Gastroesophageal sphincter (tissue), 4 donors: ENCODE measurements at regions not wholly inside any gene's neighbourhood (a gene's known extent, or its start where the extent isn't known, plus 50 kb on each side); places are given as distances from the start of the nearest gene placed in this dataset.

Experiments
- ATAC-seq: fragments of 150-250 bp; one replicate; pipeline ENCODE4 v1.9.1; 2016; ENCODE audit warnings: mild to moderate bottlenecking, moderate library complexity
- H3K27ac ChIP-seq, 4 donors: fragments of 200-600 bp; sonication (generic) in 3 of 4; 1 replicate in 3 of 4; 2 replicates in 1 of 4; pipeline ENCODE4 v1.5.1; 2016 to 2019
- H3K27me3 ChIP-seq: fragments of 200-600 bp; sonication (generic); one replicate; pipeline ENCODE4 v1.5.1; 2019
- H3K36me3 ChIP-seq, 2 donors: fragments of 200-600 bp; sonication (generic); one replicate each; pipeline ENCODE4 v1.5.1; 2019; ENCODE audit warnings: control low read depth in 1 of 2
- H3K4me1 ChIP-seq, 3 donors: fragments of 200-600 bp; sonication (generic); 1 replicate in 2 of 3; 2 replicates in 1 of 3; pipeline ENCODE4 v1.5.1; 2016 to 2019; ENCODE audit warnings: control low read depth in 2 of 3
- H3K4me3 ChIP-seq, 2 donors: fragments of 200-600 bp; sonication (generic); one replicate each; pipeline ENCODE4 v1.5.1; 2019; ENCODE audit warnings: mild to moderate bottlenecking in 1 of 2, moderate library complexity in 1 of 2
- H3K9me3 ChIP-seq, 3 donors: fragments of 200-600 bp; sonication (generic); one replicate each; pipeline ENCODE4 v1.5.1; 2017 to 2019; ENCODE audit warnings: control low read depth in 2 of 3
- EP300 ChIP-seq: sonication (generic); formaldehyde crosslinking; IDR thresholded peaks from one replicate; pipeline ENCODE4 v1.6.1; 2017; ENCODE audit warnings: antibody characterized with exemption, mild to moderate bottlenecking
- POLR2A ChIP-seq, 2 donors: fragments of 450-650 bp; IDR thresholded peaks; one replicate each; pipeline ENCODE4 v1.6.1; 2017; ENCODE audit warnings: antibody characterized with exemption in 2 of 2, mild to moderate bottlenecking in 2 of 2, moderate library complexity in 1 of 2
- POLR2AphosphoS5 ChIP-seq: sonication (generic); formaldehyde crosslinking; IDR thresholded peaks from one replicate; pipeline ENCODE4 v1.6.1; 2017; ENCODE audit warnings: antibody characterized with exemption
- WGBS, 2 donors: methylation state at CpG; one replicate each; pipeline ENCODE4 v1.1.5; 2018; ENCODE audit warnings: low coverage in 1 of 2; 5-methylcytosine and 5-hydroxymethylcytosine counted together
- TF ChIP-seq, protein P1 (sequence below), 4 experiments: fragments of 200-600 bp in 2 of 4; fragments of 450-650 bp in 2 of 4; sonication (generic) in 1 of 4; IDR thresholded peaks; one replicate each; pipeline ENCODE4 v1.5.1; 2017 to 2019; ENCODE audit warnings: antibody characterized with exemption in 4 of 4, mild to moderate bottlenecking in 2 of 4, moderate library complexity in 2 of 4

DNA sequence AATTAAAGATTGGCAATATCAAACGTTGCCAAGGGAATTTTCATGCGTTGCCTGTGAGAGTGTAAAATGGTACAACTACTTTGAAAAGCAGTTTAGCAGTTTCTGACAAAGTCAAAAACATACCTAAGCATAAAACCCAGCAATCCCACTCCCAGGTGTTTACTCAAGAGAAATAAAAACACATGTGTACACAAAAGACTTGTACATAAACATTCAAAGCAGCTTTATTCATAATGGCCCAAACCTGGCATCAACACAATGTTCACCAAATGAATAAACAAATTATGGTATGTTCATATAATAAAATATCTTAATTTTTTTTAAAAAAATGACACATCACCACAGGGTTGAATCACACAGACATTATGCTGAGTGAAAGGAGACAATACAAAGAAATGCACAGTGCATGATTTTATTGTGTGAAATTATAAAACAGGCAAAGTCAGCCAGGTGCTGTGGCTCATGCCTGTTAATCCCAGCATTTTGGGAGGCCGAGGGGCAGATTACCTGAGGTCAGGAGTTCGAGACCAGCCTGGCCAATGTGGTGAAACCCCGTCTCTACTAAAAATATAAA is 240.4 kb upstream of the MARCKS start:
- TF ChIP-seq EP300 (no peak), POLR2A (IDR thresholded peaks at IDR 0.05) (no peak), POLR2AphosphoS5 (no peak)
- TF ChIP-seq, protein P1, sequence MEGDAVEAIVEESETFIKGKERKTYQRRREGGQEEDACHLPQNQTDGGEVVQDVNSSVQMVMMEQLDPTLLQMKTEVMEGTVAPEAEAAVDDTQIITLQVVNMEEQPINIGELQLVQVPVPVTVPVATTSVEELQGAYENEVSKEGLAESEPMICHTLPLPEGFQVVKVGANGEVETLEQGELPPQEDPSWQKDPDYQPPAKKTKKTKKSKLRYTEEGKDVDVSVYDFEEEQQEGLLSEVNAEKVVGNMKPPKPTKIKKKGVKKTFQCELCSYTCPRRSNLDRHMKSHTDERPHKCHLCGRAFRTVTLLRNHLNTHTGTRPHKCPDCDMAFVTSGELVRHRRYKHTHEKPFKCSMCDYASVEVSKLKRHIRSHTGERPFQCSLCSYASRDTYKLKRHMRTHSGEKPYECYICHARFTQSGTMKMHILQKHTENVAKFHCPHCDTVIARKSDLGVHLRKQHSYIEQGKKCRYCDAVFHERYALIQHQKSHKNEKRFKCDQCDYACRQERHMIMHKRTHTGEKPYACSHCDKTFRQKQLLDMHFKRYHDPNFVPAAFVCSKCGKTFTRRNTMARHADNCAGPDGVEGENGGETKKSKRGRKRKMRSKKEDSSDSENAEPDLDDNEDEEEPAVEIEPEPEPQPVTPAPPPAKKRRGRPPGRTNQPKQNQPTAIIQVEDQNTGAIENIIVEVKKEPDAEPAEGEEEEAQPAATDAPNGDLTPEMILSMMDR (IDR thresholded peaks at IDR 0.05) = no peak
- H3K9me3 ChIP-seq = peaks cover 0 to 5% (median 0%) of the 10 kb centered on the region in 3 donors
- H3K4me1 ChIP-seq = peaks cover 0 to 13% (median 0%) of the 10 kb centered on the region in 3 donors
- no peaks in the 10 kb centered on the region for H3K36me3 ChIP-seq
- H3K27ac ChIP-seq = no peak overlapping the region
- WGBS, 2 donors = 83% methylated on average over 2 to 5 of the region's 5 CpGs
- ATAC-seq = no peak
- no peaks in the 10 kb centered on the region for H3K27me3 ChIP-seq
- no peak overlapping the region for H3K4me3 ChIP-seq

DNA sequence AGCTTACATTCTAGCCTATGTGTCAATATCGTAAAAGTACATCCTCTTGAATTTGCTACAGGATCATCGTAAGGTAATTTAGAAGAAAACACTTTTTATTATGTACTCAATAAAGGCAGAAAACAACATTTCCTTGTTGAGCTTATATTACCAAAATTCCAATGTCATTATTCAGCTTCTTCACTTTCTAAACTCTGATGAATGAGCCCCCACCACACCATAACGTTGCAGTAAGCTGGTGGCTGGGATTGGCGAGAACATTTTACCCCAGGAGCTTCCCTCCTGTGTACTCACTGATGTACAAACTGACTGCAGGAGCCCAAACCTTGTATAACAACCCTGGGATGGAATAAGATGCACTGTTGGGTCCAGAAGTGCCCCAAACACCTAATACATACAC is 238.1 kb upstream of the MARCKS start:
- 80 to 97% methylated on average over 2 to 4 of the region's 4 CpGs for whole genome bisulfite sequencing, 2 donors
- H3K36me3 ChIP-seq = no peaks in the 10 kb centered on the region
- no peak for TF ChIP-seq POLR2A (IDR thresholded peaks at IDR 0.05)
- TF ChIP-seq EP300 = no peak
- TF ChIP-seq POLR2AphosphoS5 = no peak
- TF ChIP-seq, protein P1 (IDR thresholded peaks at IDR 0.05) = no peak
- no peaks in the 10 kb centered on the region for H3K27me3 ChIP-seq
- no peak for ATAC-seq
- H3K9me3 ChIP-seq = no peaks in the 10 kb centered on the region
- H3K4me3 ChIP-seq = no peak overlapping the region
- peaks cover 0 to 15% (median 0%) of the 10 kb centered on the region in 3 donors for H3K4me1 ChIP-seq
- H3K27ac ChIP-seq = no peak overlapping the region

DNA sequence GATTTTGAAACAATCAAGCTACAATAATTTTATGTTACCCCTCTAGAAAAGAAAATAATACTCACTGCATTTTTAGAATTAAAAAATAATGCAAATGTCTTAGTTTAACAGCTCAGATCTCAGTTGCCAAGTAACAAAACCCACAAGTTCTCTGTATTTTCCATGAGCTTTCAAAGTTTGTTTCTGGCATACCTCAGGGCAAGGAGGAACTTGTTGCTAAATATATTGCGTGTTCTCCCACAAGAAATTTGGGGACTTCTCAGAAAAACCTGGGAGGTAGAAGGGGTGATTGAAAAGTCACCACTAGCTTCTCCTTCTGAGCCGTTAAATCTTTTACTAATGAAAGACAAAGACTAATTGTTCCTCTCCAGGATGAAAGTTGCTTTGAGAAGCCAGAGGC is 236.8 kb upstream of the MARCKS start:
- Histone ChIP-seq H3K27ac (peak overlapping the region in 1 of 4 donors; percentile 3), H3K9me3 (no peaks in the 10 kb centered on the region), H3K4me1 (peaks cover 0 to 15% (median 0%) of the 10 kb centered on the region in 3 donors), H3K27me3 (no peaks in the 10 kb centered on the region), H3K36me3 (no peaks in the 10 kb centered on the region), H3K4me3 (no peak overlapping the region)
- no peak for ATAC-seq
- WGBS, 2 donors = 17 to 25% methylated on average over 1 to 2 of the region's 2 CpGs
- TF ChIP-seq POLR2A (IDR thresholded peaks at IDR 0.05) (no peak), POLR2AphosphoS5 (no peak), EP300 (no peak)
- TF ChIP-seq, protein P1 (IDR thresholded peaks at IDR 0.05) = no peak

DNA sequence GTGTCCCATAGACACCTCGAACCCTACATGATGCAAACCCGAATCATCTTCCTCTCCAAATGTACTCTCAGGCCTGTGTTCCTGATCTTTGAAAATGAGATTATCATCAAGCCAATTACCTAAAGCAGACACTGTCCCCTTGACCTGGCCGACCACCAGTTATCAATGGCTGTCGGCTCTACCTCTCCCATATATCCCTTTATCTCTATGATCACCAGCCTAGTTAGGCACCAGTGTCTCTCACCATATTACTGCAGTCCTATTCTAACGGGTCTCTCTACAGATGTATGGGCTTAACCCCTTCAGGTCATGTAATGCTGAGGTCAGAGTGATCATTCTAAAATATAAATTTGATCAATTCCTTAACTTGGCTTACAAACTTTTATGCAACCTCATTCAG is 234.9 kb upstream of the MARCKS start:
- 80 to 88% methylated on average over 3 to 5 of the region's 5 CpGs for WGBS, 2 donors
- no peak for ATAC-seq
- H3K27ac ChIP-seq = no peak overlapping the region
- H3K36me3 ChIP-seq = no peaks in the 10 kb centered on the region
- no peak overlapping the region for H3K4me3 ChIP-seq
- peaks cover 0 to 21% (median 0%) of the 10 kb centered on the region in 3 donors for H3K4me1 ChIP-seq
- TF ChIP-seq POLR2AphosphoS5 = no peak
- TF ChIP-seq, protein P1 (IDR thresholded peaks at IDR 0.05) = no peak
- no peak for TF ChIP-seq POLR2A (IDR thresholded peaks at IDR 0.05)
- TF ChIP-seq EP300 = no peak
- H3K9me3 ChIP-seq = no peaks in the 10 kb centered on the region
- H3K27me3 ChIP-seq = no peaks in the 10 kb centered on the region

DNA sequence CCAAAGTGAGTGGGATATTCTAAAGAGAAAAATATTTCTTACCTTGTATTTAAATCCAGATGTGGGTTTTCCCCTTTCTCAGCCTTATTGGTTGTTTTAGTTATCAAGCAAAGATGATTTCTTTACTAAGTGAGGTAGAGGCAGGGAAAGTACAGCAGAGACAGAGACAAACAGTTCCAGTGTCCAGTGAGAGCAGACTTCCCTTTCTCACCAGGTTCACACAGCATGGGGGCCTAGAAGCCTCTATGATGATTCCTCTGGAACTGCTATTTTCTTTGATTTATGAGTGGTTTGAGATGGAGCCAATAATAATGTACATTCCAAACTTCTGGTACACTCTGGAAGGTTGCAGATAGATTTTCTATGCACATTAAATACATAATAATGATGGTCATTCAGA is 234.0 kb upstream of the MARCKS start:
- Histone ChIP-seq H3K9me3 (no peaks in the 10 kb centered on the region), H3K4me1 (peaks cover 0 to 21% (median 0%) of the 10 kb centered on the region in 3 donors), H3K27ac (no peak overlapping the region), H3K27me3 (no peaks in the 10 kb centered on the region), H3K36me3 (no peaks in the 10 kb centered on the region), H3K4me3 (no peak overlapping the region)
- TF ChIP-seq POLR2A (IDR thresholded peaks at IDR 0.05) = no peak
- TF ChIP-seq POLR2AphosphoS5 = no peak
- TF ChIP-seq, protein P1 (IDR thresholded peaks at IDR 0.05) = no peak
- TF ChIP-seq EP300 = no peak
- ATAC-seq = no peak
